GM12875 (cell line): ENCODE measurements at regions not wholly inside any gene's neighbourhood (a gene's known extent, or its start where the extent isn't known, plus 50 kb on each side); places are given as distances from the start of the nearest gene placed in this dataset.

Experiments used
- H3K4me3 ChIP-seq: one replicate; pipeline ENCODE4 v1.5.1; 2011; ENCODE audit warnings: low read depth, low read length, control low read depth
- TF ChIP-seq, protein P1 (sequence below): IDR thresholded peaks from 2 replicates; pipeline ENCODE4 v1.5.1; 2011; ENCODE audit warnings: low read depth, mild to moderate bottlenecking, control low read depth, inconsistent platforms, low read length, moderate library complexity, borderline replicate concordance; ENCODE audit not compliant: insufficient read depth

DNA sequence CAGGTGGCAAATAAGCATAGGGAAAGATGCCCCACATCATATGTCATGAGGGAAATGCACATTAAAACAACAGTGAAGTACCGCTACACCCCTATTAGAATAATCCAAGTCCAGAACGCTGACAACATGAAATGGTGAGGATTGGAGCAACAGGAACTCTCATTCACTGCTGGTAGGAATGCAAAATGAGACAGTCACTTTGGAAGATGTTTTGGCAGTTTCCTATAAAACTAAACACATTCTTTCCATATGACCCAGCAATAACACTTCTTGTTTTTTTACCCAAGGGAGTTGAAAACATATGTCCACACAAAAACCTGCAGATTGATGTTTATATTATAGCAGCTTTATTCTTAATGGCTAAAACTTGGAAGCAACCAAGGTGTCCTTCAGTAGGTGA, 116.4 kb upstream of the TOPAZ1 start:
- TF ChIP-seq, protein P1, sequence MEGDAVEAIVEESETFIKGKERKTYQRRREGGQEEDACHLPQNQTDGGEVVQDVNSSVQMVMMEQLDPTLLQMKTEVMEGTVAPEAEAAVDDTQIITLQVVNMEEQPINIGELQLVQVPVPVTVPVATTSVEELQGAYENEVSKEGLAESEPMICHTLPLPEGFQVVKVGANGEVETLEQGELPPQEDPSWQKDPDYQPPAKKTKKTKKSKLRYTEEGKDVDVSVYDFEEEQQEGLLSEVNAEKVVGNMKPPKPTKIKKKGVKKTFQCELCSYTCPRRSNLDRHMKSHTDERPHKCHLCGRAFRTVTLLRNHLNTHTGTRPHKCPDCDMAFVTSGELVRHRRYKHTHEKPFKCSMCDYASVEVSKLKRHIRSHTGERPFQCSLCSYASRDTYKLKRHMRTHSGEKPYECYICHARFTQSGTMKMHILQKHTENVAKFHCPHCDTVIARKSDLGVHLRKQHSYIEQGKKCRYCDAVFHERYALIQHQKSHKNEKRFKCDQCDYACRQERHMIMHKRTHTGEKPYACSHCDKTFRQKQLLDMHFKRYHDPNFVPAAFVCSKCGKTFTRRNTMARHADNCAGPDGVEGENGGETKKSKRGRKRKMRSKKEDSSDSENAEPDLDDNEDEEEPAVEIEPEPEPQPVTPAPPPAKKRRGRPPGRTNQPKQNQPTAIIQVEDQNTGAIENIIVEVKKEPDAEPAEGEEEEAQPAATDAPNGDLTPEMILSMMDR = no peak
- H3K4me3 ChIP-seq = no peak overlapping the region

DNA sequence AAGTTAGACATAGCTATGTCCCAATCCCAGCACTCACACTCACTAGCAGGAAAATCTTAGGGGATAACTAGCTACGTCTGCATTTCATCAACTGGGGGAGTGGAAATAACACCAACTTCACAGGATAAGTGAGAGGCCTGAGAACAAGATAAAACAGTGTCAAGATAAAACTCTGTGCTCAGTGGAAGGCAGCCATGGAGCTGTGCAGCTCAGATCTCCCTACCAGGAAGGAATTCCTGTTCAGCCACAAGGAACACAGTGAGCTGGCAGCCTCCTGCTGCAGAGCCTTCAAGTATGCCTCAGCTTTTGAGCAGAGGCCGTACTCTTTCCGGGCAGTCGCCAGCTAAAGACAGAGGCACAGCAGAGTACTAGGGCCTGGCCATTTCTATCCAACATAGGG, 115.8 kb upstream of the TOPAZ1 start:
- no peak overlapping the region for H3K4me3 ChIP-seq
- TF ChIP-seq, protein P1 = no peak

DNA sequence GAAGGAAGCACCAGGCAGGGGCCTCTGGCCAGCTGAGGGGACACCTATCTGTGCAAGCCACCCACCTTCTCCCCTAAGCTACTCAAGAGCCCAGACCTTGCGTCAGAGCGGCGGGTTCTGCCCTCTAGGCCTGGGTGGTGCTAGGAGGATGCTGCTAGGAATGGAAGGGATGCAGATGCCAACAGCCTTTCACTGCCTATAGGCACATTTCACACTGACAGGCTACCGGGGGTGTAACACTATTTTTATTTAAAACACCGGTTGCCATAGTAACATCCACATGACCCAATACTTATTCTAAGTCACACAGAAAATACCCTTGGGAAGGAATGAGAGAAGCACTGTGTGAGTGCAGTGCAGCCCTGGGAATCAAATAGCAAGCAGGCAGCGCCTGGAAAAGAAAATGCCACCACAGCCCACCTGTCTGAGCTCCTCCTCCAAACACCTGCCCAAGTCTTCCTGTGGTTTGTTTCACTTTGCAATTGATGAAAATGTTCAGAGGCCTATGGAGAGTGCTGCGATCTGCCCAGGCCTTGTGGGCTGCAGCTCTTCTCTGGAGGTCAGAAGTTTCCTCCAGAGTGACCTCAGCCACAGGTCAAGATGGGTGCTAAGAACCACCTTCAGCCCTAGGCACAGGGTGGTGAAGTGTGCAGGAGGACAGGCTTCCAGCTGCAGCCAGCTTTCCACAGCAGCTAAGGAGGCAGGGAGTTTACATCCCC, 113.5 kb upstream of the TOPAZ1 start:
- no peak overlapping the region for H3K4me3 ChIP-seq
- TF ChIP-seq, protein P1 = no peak

DNA sequence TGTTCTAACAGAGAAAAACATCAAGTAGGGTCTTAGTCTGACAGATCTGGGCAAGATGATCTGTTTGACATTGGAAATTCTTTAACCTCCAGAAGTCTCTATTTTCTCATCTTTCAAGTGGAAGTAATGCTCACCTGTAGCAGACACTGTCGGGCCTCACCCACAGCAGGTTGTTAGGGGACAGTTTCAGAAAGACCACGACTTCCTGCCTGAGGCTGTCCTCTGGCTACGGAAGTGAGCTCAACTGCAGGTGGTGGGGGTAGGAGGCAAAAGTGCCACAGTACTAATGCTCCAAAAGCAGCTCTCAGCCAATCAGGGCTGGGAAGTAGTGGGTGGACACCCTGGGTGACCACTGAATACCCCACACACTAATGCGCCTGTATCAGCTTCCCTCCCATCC, 111.4 kb upstream of the TOPAZ1 start:
- H3K4me3 ChIP-seq = no peak overlapping the region
- TF ChIP-seq, protein P1 = no peak

DNA sequence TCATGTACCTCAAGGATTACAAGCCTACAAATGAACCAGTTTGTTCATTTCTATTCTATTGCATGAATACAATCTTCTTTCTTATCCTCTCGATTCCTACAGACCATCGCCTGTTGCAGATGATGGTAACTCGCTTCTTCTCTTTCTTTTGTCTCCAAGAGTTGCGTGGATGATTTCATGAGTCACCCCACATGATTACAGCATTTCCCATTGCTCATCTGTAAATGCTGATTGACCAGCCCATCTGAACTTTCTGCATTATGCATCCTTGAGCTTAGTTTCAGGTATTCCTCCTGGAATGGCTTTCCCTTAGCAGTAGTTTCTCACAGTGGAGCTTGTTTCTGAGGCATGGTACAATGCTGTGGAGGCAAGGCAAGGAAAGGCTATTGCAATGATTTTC, 109.6 kb upstream of the TOPAZ1 start:
- TF ChIP-seq, protein P1 = no peak
- no peak overlapping the region for H3K4me3 ChIP-seq

DNA sequence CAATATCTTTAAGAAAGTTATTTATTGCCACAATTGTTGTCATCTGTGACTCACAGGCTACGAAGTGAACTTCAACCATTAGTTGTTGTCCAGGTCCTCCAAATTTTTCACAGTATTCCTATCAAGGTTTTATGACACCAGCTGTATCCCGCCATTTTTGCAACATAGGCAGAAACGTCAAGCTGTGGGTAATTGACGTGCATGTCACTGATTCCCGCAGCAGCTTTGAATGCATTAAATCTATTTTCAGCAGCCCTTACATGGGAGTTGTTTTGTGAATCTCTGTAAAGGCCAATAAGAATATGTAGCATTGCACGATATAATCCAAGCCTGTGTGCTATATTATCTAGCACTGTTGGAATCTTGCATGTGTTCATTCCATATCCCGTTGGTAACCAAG, 109.1 kb upstream of the TOPAZ1 start:
- TF ChIP-seq, protein P1 = no peak
- no peak overlapping the region for H3K4me3 ChIP-seq

DNA sequence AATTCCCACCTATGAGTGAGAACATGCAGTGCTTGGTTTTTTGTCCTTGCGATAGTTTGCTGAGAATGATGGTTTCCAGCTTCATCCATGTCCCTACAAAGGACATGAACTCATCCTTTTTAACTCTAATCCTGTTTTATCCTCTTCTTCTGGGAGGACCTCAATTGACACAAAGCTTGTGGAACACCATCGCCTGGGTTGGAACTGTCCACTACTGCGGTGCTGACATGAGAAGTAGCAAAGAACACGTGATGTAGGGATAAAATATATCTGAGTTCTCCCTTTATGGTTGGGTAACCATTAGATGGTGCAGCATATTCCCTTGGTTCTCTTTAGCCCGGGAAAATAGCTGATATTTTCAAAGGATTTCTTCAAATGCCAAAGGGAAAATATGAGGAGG, 105.3 kb upstream of the TOPAZ1 start:
- H3K4me3 ChIP-seq = no peak overlapping the region
- TF ChIP-seq, protein P1 = no peak
